HG03280 (cell line): ENCODE measurements at regions not wholly inside any gene's neighbourhood (a gene's known extent, or its start where the extent isn't known, plus 50 kb on each side); places are given as distances from the start of the nearest gene placed in this dataset.

Experiments used
- ATAC-seq: cut with Tn5 transposase; IDR thresholded peaks from one replicate; pipeline ENCODE4 v1.9.1; 2021; ENCODE audit warnings: mild to moderate bottlenecking, moderate library complexity; ENCODE audit not compliant: unreplicated experiment

DNA sequence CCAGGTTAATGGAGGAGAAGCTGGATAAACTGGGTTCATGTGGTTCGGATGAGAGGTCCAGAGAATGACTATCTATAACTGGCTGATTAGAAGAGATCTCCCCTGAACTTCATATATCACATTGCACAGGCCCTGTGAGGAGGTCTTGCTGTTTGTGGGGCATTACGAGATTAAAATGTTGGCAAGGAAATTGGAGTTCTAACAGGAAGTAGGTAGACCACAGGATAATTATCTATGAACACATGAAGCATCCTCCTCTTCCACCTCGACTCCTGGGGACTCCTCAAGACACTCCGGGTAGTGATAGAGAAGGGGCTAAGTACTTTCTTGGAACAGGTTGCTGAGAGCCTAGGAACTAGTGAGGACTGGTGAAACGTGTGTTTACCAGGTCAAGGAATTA lies 418.8 kb downstream of the KCNH5 start:
- ATAC-seq: no peak

DNA sequence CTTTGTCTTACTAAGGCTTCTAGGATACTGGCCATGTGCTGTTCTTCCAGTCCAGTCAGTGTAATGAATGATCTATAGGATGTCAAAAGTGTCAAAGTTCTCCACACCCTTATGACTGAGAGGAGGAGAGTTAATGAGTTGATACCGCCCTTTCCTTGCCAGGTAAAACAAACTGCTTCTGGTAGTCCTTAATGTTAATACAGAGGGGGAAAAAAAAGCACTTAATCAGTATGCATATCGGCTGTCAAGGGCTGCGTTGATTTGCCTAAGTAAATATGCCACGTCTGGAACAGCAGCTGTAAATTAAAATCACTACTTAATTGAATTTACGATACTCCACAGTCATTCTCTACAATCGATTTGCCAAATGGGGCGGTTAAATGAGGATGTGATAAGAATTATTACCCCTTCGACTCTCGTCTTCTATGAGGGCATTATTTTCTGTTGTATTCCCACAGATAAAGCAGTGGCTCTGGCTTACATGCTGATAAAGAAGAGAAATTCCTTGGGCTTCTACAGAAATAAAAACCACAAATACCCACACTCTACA lies 416.0 kb downstream of the KCNH5 start:
- ATAC-seq: no peak

DNA sequence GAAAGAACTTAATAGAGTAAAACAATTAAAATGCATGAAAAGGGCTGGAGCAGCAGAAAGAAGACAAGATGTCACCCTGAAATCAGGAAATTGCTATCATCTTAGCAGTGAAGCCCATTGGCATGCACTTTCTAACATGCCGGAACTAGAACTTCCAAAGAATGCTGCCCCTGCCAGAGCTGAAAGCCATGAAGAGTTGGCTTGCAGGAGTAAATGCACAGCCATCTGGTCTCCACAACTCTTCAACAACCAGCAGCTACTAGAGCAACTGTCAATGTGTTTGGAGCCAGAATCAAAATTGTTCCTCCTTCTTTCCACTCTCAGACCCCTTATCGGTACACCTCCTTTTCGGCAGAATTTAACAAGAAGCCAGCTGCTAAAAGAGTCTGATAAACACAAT lies 414.1 kb downstream of the KCNH5 start:
- ATAC-seq: no peak

DNA sequence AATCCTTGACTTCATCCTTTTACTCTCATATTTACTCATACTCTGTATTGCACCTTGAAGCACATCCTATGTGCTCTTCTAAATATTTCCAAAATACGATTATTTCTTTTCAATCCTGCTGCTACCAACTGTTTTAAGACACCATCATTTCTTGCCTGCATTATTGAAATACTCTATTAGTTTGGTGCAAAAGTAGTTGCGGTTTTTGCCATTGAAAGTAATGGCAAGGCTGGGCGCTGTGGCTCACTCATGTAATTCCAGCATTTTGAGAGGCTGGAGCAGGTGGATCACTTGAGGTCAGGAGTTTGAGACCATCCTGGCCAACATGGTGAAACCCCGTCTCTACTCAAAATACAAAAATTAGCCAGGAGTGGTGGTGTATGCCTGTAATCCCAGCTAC lies 412.5 kb downstream of the KCNH5 start:
- ATAC-seq: no peak

DNA sequence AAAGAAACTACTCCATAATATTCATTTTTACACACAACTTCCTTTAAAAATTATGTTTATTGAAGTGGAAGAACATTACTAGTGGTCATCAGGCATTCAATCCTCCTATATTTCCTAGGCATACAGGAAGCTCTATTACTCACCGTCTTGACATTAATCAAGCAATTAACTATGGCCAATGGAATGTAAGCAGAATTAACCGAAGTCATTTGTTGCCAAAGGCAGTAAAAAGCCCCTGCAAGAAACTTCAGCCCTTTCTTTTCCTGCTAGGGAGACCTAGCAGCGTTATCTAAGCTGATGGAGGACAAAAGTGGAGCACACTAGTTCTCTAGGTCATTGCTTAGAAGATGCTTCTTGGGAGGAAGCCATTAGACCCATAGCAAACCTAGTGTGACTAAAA lies 399.6 kb downstream of the KCNH5 start:
- no peak for ATAC-seq
